ENCODE measurements at regions not wholly inside any gene's neighbourhood (a gene's known extent, or its start where the extent isn't known, plus 50 kb on each side); places are given as distances from the start of the nearest gene placed in this dataset.
"Not testable (repeated sequence)": the region's sequence is repeated elsewhere in the genome, so short reads cannot be mapped to it uniquely, and the experiment has no call there.

DNA sequence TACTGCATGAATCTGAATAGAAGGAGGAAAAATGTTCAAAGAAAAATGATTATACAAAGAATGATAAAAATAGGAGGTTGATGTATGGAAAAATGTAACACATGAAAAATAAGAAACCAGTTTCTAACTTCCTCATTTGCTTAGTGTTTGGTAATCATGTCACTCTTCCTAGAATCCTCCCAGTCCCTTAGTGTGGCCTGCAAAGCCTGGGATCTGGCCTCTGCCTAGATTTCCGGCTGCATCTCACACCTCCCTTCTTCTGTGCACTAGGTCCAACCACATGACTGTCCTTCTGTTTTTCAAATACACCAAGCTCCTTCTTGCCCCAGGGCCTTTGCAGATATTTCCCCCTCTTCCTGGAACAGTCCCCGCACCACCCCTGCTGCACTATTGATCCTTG lies 76.8 kb upstream of the RBMS1 start:
- H3K4me3 ChIP-seq (ENCODE audit: low read length), result no peak overlapping the region
- no peak overlapping the region for H3K9ac ChIP-seq (ENCODE audit: low read length)
- H3K36me3 ChIP-seq (ENCODE audit: control insufficient read depth, insufficient read depth, low read length, severe bottlenecking), result no peaks in the 10 kb centered on the region
- no peaks in the 10 kb centered on the region for H3K27me3 ChIP-seq (replicated peaks; ENCODE audit: control insufficient read depth, insufficient read depth, low read length)
- peaks cover 20% of the 10 kb centered on the region for H3K4me1 ChIP-seq (ENCODE audit: control insufficient read depth, insufficient read depth, low read length)
- no peak for DNase-seq (ENCODE audit: low read depth)
- peaks cover 11% of the 10 kb centered on the region for H3K9me3 ChIP-seq (ENCODE audit: control insufficient read depth, low read length)

DNA sequence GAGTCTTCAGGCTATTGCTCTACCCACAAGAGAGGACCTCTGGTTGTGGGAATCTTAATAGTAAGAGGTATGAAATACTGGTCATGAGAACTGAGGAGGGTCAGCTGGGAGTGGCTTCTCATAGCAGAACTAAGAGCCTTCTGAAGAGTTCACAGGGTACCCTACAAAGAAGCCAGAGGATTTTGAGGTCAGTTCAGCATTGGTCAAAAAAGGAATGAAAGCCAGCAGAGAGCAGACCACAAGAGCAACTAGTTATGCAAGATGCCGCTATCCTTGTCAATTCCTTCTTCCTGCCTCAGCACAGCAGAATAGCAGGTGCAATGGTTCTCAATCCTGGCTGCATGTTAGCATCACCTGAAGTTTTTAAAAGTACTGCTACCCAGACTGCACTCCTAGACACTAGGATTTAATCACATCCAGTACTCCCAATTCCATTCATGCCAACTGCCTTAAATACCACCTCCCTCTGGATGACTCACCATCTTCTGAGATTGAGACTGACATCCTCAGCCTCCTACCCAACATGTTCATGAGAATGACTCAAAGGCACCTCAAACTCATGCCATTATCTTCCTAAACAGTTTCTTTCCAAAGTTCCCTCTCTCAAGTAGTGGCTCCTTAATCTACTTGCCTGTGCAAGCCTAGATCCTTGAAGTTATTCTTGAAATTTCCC lies 81.0 kb upstream of the RBMS1 start:
- no peaks in the 10 kb centered on the region for H3K27me3 ChIP-seq (replicated peaks; ENCODE audit: control insufficient read depth, insufficient read depth, low read length)
- no peak overlapping the region for H3K4me3 ChIP-seq (ENCODE audit: low read length)
- no peak overlapping the region for H3K9ac ChIP-seq (ENCODE audit: low read length)
- H3K36me3 ChIP-seq (ENCODE audit: control insufficient read depth, insufficient read depth, low read length, severe bottlenecking), result no peaks in the 10 kb centered on the region
- H3K9me3 ChIP-seq (ENCODE audit: control insufficient read depth, low read length), result peaks cover 11% of the 10 kb centered on the region
- peak; percentile 79 for DNase-seq (ENCODE audit: low read depth)
- H3K4me1 ChIP-seq (ENCODE audit: control insufficient read depth, insufficient read depth, low read length), result peaks cover 19% of the 10 kb centered on the region

DNA sequence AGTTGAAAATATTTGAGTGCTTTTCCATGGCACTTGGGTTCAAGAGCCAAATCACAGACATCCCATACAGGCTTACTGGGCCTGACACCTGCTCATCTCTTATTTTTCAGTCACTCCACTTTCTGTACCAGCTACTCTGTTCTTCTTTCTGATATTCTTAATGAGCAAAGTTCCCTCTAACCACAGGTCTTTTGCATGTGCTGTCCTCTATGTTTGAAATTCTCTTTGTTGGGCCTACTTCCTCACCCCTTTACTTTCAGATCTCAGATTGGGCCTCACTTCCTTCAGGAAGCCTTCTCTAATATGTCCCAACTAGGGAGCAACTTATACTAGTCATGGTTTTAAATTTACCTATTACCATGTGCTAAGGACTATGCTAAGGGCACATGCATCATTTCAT lies 81.8 kb upstream of the RBMS1 start:
- H3K27me3 ChIP-seq (replicated peaks; ENCODE audit: control insufficient read depth, insufficient read depth, low read length), result no peaks in the 10 kb centered on the region
- no peak for DNase-seq (ENCODE audit: low read depth)
- H3K4me1 ChIP-seq (ENCODE audit: control insufficient read depth, insufficient read depth, low read length), result peaks cover 20% of the 10 kb centered on the region
- no peak overlapping the region for H3K9ac ChIP-seq (ENCODE audit: low read length)
- no peaks in the 10 kb centered on the region for H3K36me3 ChIP-seq (ENCODE audit: control insufficient read depth, insufficient read depth, low read length, severe bottlenecking)
- peaks cover 11% of the 10 kb centered on the region for H3K9me3 ChIP-seq (ENCODE audit: control insufficient read depth, low read length)
- no peak overlapping the region for H3K4me3 ChIP-seq (ENCODE audit: low read length)

DNA sequence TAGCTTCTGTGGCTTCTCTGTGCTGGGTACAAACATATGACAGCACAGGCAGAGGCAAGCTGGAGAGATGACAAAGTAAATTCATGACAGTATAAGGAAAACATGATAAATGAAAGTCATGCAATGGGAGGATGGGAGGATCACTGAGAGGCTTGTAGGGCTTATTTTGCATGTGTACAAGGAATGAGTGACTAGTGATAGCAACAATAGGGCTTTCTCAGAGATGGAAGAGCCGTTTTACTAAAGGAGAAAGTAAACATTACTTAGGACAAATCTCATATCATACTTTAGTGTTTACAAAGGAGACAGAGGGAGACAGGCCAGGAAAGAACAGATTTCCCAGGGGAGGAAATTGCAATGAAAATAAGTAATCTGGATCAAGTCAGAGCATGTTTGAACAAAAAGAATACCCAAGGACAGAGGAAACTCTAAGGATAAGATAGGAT lies 82.5 kb upstream of the RBMS1 start:
- peaks cover 27% of the 10 kb centered on the region for H3K4me1 ChIP-seq (ENCODE audit: control insufficient read depth, insufficient read depth, low read length)
- peak overlapping the region; percentile 31 for H3K4me3 ChIP-seq (ENCODE audit: low read length)
- peak; percentile 60 for DNase-seq (ENCODE audit: low read depth)
- H3K36me3 ChIP-seq (ENCODE audit: control insufficient read depth, insufficient read depth, low read length, severe bottlenecking), result no peaks in the 10 kb centered on the region
- H3K9ac ChIP-seq (ENCODE audit: low read length), result peak overlapping the region; percentile 57
- peaks cover 11% of the 10 kb centered on the region for H3K9me3 ChIP-seq (ENCODE audit: control insufficient read depth, low read length)
- no peaks in the 10 kb centered on the region for H3K27me3 ChIP-seq (replicated peaks; ENCODE audit: control insufficient read depth, insufficient read depth, low read length)

DNA sequence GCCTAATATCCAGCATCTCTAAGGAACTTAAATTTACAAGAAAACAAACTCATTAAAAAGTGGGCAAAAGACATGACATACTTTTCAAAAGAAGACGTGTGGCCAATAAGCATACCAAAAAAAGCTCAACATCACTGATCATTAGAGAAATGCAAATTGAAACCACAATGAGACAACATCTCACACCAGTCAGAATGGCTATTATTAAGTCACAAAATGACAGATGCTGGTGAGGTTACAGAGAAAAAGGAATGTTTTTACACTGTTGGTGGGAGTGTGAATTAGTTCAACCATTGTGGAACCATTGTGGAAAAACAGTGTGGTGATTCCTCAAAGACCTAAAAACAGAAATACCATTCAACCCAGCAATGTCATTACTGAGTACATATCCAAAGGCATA lies 83.5 kb upstream of the RBMS1 start:
- peak overlapping the region; percentile 57 for H3K9ac ChIP-seq (ENCODE audit: low read length)
- not testable (repeated sequence) for DNase-seq (ENCODE audit: low read depth); H3K4me3 ChIP-seq (ENCODE audit: low read length); H3K9me3 ChIP-seq (ENCODE audit: control insufficient read depth, low read length); H3K27me3 ChIP-seq (replicated peaks; ENCODE audit: control insufficient read depth, insufficient read depth, low read length); H3K36me3 ChIP-seq (ENCODE audit: control insufficient read depth, insufficient read depth, low read length, severe bottlenecking)
- peaks cover 36% of the 10 kb centered on the region for H3K4me1 ChIP-seq (ENCODE audit: control insufficient read depth, insufficient read depth, low read length)

DNA sequence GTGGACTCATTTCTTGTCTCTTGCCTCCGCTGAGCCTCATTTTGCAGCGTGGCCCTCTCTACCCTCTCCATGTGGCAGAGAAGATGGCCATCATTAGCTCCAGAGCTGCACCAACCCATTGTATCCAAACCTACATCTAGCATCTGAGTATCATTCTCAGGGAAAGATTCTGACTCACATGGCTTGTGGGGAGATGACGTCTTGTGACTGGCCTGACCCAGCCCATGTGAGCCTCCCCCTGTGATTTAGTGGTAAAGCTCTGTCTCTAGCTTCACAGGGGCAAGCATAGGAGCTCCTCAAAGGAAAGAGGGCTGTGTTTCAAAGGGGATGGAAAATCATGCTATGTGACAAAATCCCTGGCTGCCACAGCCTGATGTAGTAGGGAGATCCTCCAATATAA lies 87.4 kb upstream of the RBMS1 start:
- peaks cover 67% of the 10 kb centered on the region for H3K4me1 ChIP-seq (ENCODE audit: control insufficient read depth, insufficient read depth, low read length)
- no peak for DNase-seq (ENCODE audit: low read depth)
- H3K36me3 ChIP-seq (ENCODE audit: control insufficient read depth, insufficient read depth, low read length, severe bottlenecking), result no peaks in the 10 kb centered on the region
- H3K9ac ChIP-seq (ENCODE audit: low read length), result no peak overlapping the region
- no peaks in the 10 kb centered on the region for H3K9me3 ChIP-seq (ENCODE audit: control insufficient read depth, low read length)
- no peak overlapping the region for H3K4me3 ChIP-seq (ENCODE audit: low read length)
- no peaks in the 10 kb centered on the region for H3K27me3 ChIP-seq (replicated peaks; ENCODE audit: control insufficient read depth, insufficient read depth, low read length)

DNA sequence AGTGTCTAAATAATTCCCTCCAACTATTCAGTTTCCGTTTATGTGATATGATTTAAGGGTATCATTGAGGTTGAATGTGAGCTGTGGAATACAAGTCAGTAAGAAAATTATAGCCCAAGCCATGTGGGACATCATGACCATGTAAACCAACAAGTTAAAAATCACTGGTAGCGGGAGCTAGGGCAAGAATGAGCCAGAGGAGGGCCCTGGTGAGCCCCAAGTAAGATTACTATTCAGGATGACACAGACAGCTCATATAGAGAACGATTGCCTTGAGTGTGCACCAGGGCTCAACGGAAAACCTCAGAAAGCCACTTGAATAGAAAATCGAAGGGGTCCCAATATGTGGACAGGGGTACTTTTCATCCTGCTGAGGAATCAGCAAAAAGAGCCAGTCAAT lies 87.8 kb upstream of the RBMS1 start:
- Histone ChIP-seq H3K9ac (ENCODE audit: low read length) (no peak overlapping the region), H3K36me3 (ENCODE audit: control insufficient read depth, insufficient read depth, low read length, severe bottlenecking) (no peaks in the 10 kb centered on the region), H3K4me1 (ENCODE audit: control insufficient read depth, insufficient read depth, low read length) (peaks cover 63% of the 10 kb centered on the region), H3K9me3 (ENCODE audit: control insufficient read depth, low read length) (no peaks in the 10 kb centered on the region), H3K27me3 (replicated peaks; ENCODE audit: control insufficient read depth, insufficient read depth, low read length) (no peaks in the 10 kb centered on the region), H3K4me3 (ENCODE audit: low read length) (no peak overlapping the region)
- no peak for DNase-seq (ENCODE audit: low read depth)

DNA sequence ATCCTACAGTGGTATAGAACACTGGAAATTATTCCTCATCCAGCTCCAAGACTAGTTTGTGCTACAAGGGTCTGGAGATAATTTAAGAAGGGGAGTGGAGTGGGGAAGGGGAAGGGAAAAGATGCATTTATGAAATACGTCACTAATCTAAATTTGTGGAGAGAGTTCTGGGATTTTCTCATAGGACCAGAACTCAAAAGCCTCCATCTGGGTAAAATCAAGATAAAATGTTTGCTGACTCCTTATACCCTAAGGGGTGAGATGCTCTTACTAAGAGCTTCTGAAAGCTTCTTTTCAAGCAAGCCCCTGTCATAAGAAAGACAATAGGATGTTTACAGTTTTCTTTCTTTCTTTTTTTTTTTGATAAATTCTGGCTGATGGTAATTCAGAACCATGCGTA lies 88.5 kb upstream of the RBMS1 start:
- no peak overlapping the region for H3K4me3 ChIP-seq (ENCODE audit: low read length)
- H3K9ac ChIP-seq (ENCODE audit: low read length), result peak overlapping the region; percentile 65
- no peaks in the 10 kb centered on the region for H3K36me3 ChIP-seq (ENCODE audit: control insufficient read depth, insufficient read depth, low read length, severe bottlenecking)
- peak; percentile 44 for DNase-seq (ENCODE audit: low read depth)
- H3K9me3 ChIP-seq (ENCODE audit: control insufficient read depth, low read length), result no peaks in the 10 kb centered on the region
- H3K4me1 ChIP-seq (ENCODE audit: control insufficient read depth, insufficient read depth, low read length), result peaks cover 56% of the 10 kb centered on the region
- H3K27me3 ChIP-seq (replicated peaks; ENCODE audit: control insufficient read depth, insufficient read depth, low read length), result no peaks in the 10 kb centered on the region

DNA sequence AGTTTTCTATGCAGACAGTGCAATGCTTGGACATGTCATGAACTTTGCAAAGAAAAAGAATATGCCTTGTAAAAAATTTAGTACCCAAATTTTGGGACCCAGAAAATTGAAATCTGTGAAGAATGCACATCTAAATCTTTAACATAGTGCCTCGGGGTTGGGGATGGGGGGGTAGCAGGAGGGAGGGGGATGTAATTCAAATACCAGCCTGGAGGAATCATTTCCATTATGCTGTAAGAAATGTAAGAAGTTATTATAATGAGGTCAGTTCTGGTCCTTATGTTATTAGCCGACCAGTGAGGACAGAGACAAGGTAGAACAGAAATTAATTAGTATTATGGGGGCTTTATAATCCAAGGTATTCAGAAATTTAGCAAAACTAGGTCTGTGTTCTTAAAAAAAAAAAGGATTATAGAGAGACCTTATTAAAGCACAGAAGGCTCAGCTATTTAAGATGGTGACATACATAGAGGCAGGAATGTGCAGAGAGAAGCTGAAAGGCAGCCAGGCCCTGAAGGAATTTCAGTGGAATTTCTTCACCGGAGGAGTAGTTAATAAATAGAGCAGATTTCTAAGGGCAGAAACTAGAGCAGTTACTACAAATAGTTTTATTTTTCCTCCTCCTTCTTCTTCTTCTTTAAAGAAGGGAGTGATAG lies 89.0 kb upstream of the RBMS1 start:
- Histone ChIP-seq H3K9me3 (ENCODE audit: control insufficient read depth, low read length) (no peaks in the 10 kb centered on the region), H3K27me3 (replicated peaks; ENCODE audit: control insufficient read depth, insufficient read depth, low read length) (no peaks in the 10 kb centered on the region), H3K4me3 (ENCODE audit: low read length) (peak overlapping the region; percentile 53), H3K4me1 (ENCODE audit: control insufficient read depth, insufficient read depth, low read length) (peaks cover 56% of the 10 kb centered on the region), H3K36me3 (ENCODE audit: control insufficient read depth, insufficient read depth, low read length, severe bottlenecking) (no peaks in the 10 kb centered on the region), H3K9ac (ENCODE audit: low read length) (peak overlapping the region; percentile 77)
- DNase-seq (ENCODE audit: low read depth), result peak; percentile 90

DNA sequence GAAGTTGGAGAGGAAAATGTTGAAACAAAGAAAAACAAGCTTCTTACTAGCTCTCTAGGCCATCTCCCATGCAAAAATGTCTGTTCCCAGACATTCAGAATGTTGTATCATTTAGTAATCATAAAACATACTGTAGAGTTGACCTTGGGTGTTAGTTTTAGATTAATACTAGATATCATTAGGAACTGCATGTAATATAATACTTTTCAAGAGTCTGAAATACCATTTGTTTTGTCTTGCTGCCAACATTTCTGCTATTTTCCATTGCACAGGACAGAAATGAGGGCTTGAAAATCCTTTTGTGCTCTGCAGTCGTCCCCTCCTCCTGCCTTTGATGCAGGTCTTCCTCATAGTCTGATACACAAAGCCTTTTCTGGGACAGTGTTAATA lies 89.5 kb upstream of the RBMS1 start:
- Histone ChIP-seq H3K9ac (ENCODE audit: low read length) (peak overlapping the region; percentile 77), H3K4me1 (ENCODE audit: control insufficient read depth, insufficient read depth, low read length) (peaks cover 56% of the 10 kb centered on the region), H3K4me3 (ENCODE audit: low read length) (peak overlapping the region; percentile 53), H3K9me3 (ENCODE audit: control insufficient read depth, low read length) (no peaks in the 10 kb centered on the region), H3K27me3 (replicated peaks; ENCODE audit: control insufficient read depth, insufficient read depth, low read length) (no peaks in the 10 kb centered on the region), H3K36me3 (ENCODE audit: control insufficient read depth, insufficient read depth, low read length, severe bottlenecking) (no peaks in the 10 kb centered on the region)
- DNase-seq (ENCODE audit: low read depth), result peak; percentile 83

DNA sequence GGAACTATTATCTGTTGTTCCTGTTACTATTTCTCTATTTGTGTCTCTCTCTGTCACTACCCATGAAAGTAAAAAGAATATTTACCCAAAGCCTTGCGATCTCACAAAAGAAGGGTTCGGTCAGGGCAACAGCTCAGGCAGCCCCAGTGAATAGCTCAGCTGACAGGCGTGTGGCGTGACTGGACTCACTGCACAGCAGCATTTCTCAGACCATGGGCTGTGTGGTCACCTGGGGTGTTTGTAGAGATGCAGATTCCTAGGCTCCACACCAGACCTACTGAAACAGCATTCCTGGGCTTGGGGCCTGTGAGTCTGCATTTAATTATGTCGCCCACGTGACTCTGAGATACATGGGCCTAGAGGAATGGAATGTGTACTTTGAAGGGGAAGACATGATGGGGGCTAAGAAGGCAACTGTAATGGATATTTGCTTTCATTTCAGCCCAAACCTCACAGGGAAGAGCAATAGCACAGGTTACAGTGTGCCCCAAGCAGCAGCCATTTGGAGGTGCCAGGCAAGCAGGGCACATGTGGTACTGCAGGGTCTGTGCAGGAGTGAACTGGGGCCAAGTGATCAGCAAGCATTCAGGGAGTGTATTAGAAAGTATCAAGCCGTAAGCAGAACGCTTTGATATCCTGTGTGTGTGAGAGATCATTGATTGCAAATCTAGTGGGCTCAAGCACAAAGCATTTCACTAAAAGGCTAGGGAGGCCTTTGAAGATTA lies 90.4 kb upstream of the RBMS1 start:
- Histone ChIP-seq H3K4me1 (ENCODE audit: control insufficient read depth, insufficient read depth, low read length) (peaks cover 56% of the 10 kb centered on the region), H3K9ac (ENCODE audit: low read length) (peak overlapping the region; percentile 77), H3K9me3 (ENCODE audit: control insufficient read depth, low read length) (no peaks in the 10 kb centered on the region), H3K36me3 (ENCODE audit: control insufficient read depth, insufficient read depth, low read length, severe bottlenecking) (no peaks in the 10 kb centered on the region), H3K27me3 (replicated peaks; ENCODE audit: control insufficient read depth, insufficient read depth, low read length) (no peaks in the 10 kb centered on the region), H3K4me3 (ENCODE audit: low read length) (peak overlapping the region; percentile 53)
- DNase-seq (ENCODE audit: low read depth), result no peak
